DMS53 treated with DMSO at 0.1 percent for 48 hours (cell line): ENCODE measurements at regions not wholly inside any gene's neighbourhood (a gene's known extent, or its start where the extent isn't known, plus 50 kb on each side); places are given as distances from the start of the nearest gene placed in this dataset.
A peak's percentile ranks its signal among the peaks of the same experiment; 100 is the strongest.
"Not testable (repeated sequence)": the region's sequence is repeated elsewhere in the genome, so short reads cannot be mapped to it uniquely, and the experiment has no call there.

ENCODE experiments used
- DNase-seq: peaks from one replicate; lab custom pipeline; 2025; ENCODE audit not compliant: unreplicated experiment; lab: John Stamatoyannopoulos, UW

- not testable (repeated sequence) for DNase-seq
Measured at GRCh38 chrX:68951942-68952619, 123.3 kb downstream of the EFNB1 start.

- DNase-seq, result no peak
Measured at GRCh38 chrX:68950937-68951336, 122.1 kb downstream of the EFNB1 start.

- no peak for DNase-seq
Measured at GRCh38 chrX:68947882-68948605, 119.2 kb downstream of the EFNB1 start.

- DNase-seq, result no peak
Measured at GRCh38 chrX:68945603-68946228, 116.9 kb downstream of the EFNB1 start.

- DNase-seq, result no peak
Measured at GRCh38 chrX:68945081-68945602, 116.3 kb downstream of the EFNB1 start.

- no peak for DNase-seq
Measured at GRCh38 chrX:68944211-68944610, 115.4 kb downstream of the EFNB1 start.

- no peak for DNase-seq
Measured at GRCh38 chrX:68942840-68943239, 114.0 kb downstream of the EFNB1 start.

GRCh38 chrX:68942104-68942503 lies 113.3 kb downstream of the EFNB1 start:
- peak; percentile 48 for DNase-seq

GRCh38 chrX:68941385-68941952 lies 112.6 kb downstream of the EFNB1 start:
- no peak for DNase-seq

- DNase-seq, result no peak
Measured at GRCh38 chrX:68940601-68941000, 111.8 kb downstream of the EFNB1 start.

- DNase-seq, result no peak
Measured at GRCh38 chrX:68939868-68940267, 111.0 kb downstream of the EFNB1 start.

- no peak for DNase-seq
Measured at GRCh38 chrX:68938244-68939004, 109.6 kb downstream of the EFNB1 start.

GRCh38 chrX:68937581-68937980 lies 108.8 kb downstream of the EFNB1 start:
- DNase-seq, result no peak

- DNase-seq, result no peak
Measured at GRCh38 chrX:68936608-68937007, 107.8 kb downstream of the EFNB1 start.

- no peak for DNase-seq
Measured at GRCh38 chrX:68936126-68936525, 107.3 kb downstream of the EFNB1 start.

GRCh38 chrX:68935362-68935761 lies 106.5 kb downstream of the EFNB1 start:
- DNase-seq, result no peak

- DNase-seq, result no peak
Measured at GRCh38 chrX:68934922-68935321, 106.1 kb downstream of the EFNB1 start.

- DNase-seq, result no peak
Measured at GRCh38 chrX:68934421-68934820, 105.6 kb downstream of the EFNB1 start.

GRCh38 chrX:68932611-68933010 lies 103.8 kb downstream of the EFNB1 start:
- no peak for DNase-seq

- no peak for DNase-seq
Measured at GRCh38 chrX:68931345-68931744, 102.5 kb downstream of the EFNB1 start.
